Caco-2 (cell line): ENCODE measurements at regions not wholly inside any gene's neighbourhood (a gene's known extent, or its start where the extent isn't known, plus 50 kb on each side); places are given as distances from the start of the nearest gene placed in this dataset.

ENCODE experiments used
- BruUV-seq: library from RNA; stranded (reverse); fragments of 400-500 nt; replicated peaks from 2 replicates; lab custom pipeline; 2021; lab: Mats Ljungman, UMichigan
- CTCF ChIA-PET: fragments of 300-600 bp; sonication (Branson Sonifier 250); formaldehyde crosslinking; loops from one replicate; lab custom pipeline; 2022; ENCODE audit warnings: antibody characterized with exemption; lab: Charles Lee
- POLR2A ChIA-PET: fragments of 300-600 bp; sonication (Branson Sonifier 250); formaldehyde crosslinking; loops from one replicate; lab custom pipeline; 2022; ENCODE audit warnings: antibody characterized with exemption; lab: Charles Lee
- DNase-seq, 2 experiments: peaks; one replicate each; pipeline versions ENCODE4 v3.0.0 to v3.0.0-alpha.2; 2020 to 2022
- H3K27me3 ChIP-seq: replicated peaks from 2 replicates; pipeline ENCODE4 v1.6.0; 2011; ENCODE audit warnings: low read length; ENCODE audit not compliant: control insufficient read depth, insufficient read depth
- H3K36me3 ChIP-seq: 2 replicates; pipeline ENCODE4 v1.5.1; 2011; ENCODE audit warnings: low read length; ENCODE audit not compliant: control insufficient read depth, insufficient read depth
- H3K4me1 ChIP-seq: fragments of 250-450 bp; sonication (Bioruptor Pico); 2 replicates; pipeline ENCODE4 v1.5.1; 2020; ENCODE audit warnings: mild to moderate bottlenecking
- H3K4me3 ChIP-seq: 2 replicates; pipeline ENCODE4 v1.5.1; 2011; ENCODE audit warnings: low read depth, mild to moderate bottlenecking, control low read depth, low read length
- H3K9me3 ChIP-seq: fragments of 250-450 bp; sonication (Bioruptor Pico); 2 replicates; pipeline ENCODE4 v1.5.1; 2020; ENCODE audit warnings: mild to moderate bottlenecking, moderate library complexity
- H3K27ac Mint-ChIP-seq: one replicate; pipeline ENCODE4 v1.8.0; 2022; ENCODE audit warnings: mixed read lengths; ENCODE audit not compliant: unreplicated experiment
- H3K27me3 Mint-ChIP-seq: one replicate; pipeline ENCODE4 v1.8.0; 2022; ENCODE audit warnings: mixed read lengths; ENCODE audit not compliant: insufficient read depth, unreplicated experiment
- H3K36me3 Mint-ChIP-seq: one replicate; pipeline ENCODE4 v1.8.0; 2022; ENCODE audit warnings: mild to moderate bottlenecking, mixed read lengths; ENCODE audit not compliant: insufficient read depth, unreplicated experiment
- H3K4me1 Mint-ChIP-seq: one replicate; pipeline ENCODE4 v1.8.0; 2022; ENCODE audit warnings: low read depth, mixed read lengths; ENCODE audit not compliant: unreplicated experiment
- H3K4me3 Mint-ChIP-seq: one replicate; pipeline ENCODE4 v1.8.0; 2022; ENCODE audit warnings: mild to moderate bottlenecking, moderate library complexity, mixed read lengths; ENCODE audit not compliant: unreplicated experiment
- H3K9me3 Mint-ChIP-seq: one replicate; pipeline ENCODE4 v1.8.0; 2022; ENCODE audit warnings: mixed read lengths; ENCODE audit not compliant: unreplicated experiment
- intact Hi-C: fragments of 100-400 bp; cut with micrococcal nuclease; formaldehyde crosslinking; loops from one replicate; pipeline ENCODE4 v1.10.0; 2022; ENCODE audit not compliant: unreplicated experiment
- TF ChIP-seq, protein P1 (sequence below), 2 experiments: fragments of 200-600 bp in 1 of 2; IDR thresholded peaks; 1 replicate in 1 of 2; 2 replicates in 1 of 2; pipeline versions ENCODE4 v1.5.1 to v1.8.0; 2011 to 2022; ENCODE audit warnings: antibody characterized with exemption in 1 of 2, control low read depth in 1 of 2, inconsistent platforms in 1 of 2, low read depth in 1 of 2, low read length in 1 of 2, mild to moderate bottlenecking in 1 of 2, moderate library complexity in 1 of 2; ENCODE audit not compliant: insufficient read depth in 1 of 2, severe bottlenecking in 1 of 2, unreplicated experiment in 1 of 2

GRCh38 chr21:34222031-34222335 lies 141.8 kb upstream of the KCNE2 start:
- CTCF ChIA-PET, result no interaction called here
- intact Hi-C loops, result no loop called here
- H3K4me3 ChIP-seq, result no peak overlapping the region

DNA sequence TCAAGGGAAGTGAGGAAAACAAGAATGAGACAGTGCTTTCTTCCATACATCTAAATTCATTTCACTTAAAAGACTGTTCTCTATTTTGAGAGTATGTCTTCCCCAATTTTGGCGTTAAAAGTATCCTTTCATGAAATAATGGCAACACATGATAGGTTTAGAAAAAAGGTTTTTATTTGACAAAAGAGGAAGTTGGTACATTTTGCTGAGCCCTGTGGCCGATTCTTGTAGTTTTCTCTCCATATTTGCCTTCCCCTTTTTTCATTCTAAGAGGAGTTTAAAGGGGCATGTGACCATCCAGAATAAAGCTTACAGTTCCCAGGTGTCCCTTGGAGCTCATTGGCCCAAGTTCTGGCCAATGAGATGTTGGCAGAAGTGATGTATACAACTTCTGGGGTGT lies 140.4 kb upstream of the KCNE2 start:
- H3K36me3 Mint-ChIP-seq, result no peaks in the 10 kb centered on the region
- H3K27ac Mint-ChIP-seq, result no peak overlapping the region
- H3K27me3 Mint-ChIP-seq, result no peaks in the 10 kb centered on the region
- DNase-seq, result no peak
- no peaks in the 10 kb centered on the region for H3K9me3 Mint-ChIP-seq
- intact Hi-C loops, result no loop called here
- no TSS peak for BruUV-seq
- CTCF ChIA-PET, result no interaction called here
- H3K36me3 ChIP-seq, result no peaks in the 10 kb centered on the region
- H3K4me3 Mint-ChIP-seq, result no peak overlapping the region
- no peaks in the 10 kb centered on the region for H3K4me1 ChIP-seq
- H3K27me3 ChIP-seq, result no peaks in the 10 kb centered on the region
- TF ChIP-seq, protein P1, sequence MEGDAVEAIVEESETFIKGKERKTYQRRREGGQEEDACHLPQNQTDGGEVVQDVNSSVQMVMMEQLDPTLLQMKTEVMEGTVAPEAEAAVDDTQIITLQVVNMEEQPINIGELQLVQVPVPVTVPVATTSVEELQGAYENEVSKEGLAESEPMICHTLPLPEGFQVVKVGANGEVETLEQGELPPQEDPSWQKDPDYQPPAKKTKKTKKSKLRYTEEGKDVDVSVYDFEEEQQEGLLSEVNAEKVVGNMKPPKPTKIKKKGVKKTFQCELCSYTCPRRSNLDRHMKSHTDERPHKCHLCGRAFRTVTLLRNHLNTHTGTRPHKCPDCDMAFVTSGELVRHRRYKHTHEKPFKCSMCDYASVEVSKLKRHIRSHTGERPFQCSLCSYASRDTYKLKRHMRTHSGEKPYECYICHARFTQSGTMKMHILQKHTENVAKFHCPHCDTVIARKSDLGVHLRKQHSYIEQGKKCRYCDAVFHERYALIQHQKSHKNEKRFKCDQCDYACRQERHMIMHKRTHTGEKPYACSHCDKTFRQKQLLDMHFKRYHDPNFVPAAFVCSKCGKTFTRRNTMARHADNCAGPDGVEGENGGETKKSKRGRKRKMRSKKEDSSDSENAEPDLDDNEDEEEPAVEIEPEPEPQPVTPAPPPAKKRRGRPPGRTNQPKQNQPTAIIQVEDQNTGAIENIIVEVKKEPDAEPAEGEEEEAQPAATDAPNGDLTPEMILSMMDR (IDR thresholded peaks at IDR 0.05; ENCODE audit: insufficient read depth in 1 of 2, low read depth in 1 of 2, low read length in 1 of 2, severe bottlenecking in 1 of 2, unreplicated experiment in 1 of 2), result no peak
- no peak overlapping the region for H3K4me3 ChIP-seq
- no peaks in the 10 kb centered on the region for H3K9me3 ChIP-seq
- POLR2A ChIA-PET, result no interaction called here
- H3K4me1 Mint-ChIP-seq, result no peaks in the 10 kb centered on the region

More at GRCh38 chr21:34222031-34222335, 141.8 kb upstream of the KCNE2 start:
- Histone ChIP-seq H3K27me3 (no peaks in the 10 kb centered on the region), H3K4me1 (no peaks in the 10 kb centered on the region), H3K9me3 (no peaks in the 10 kb centered on the region), H3K36me3 (no peaks in the 10 kb centered on the region)
- Mint-ChIP-seq H3K9me3 (no peaks in the 10 kb centered on the region), H3K27me3 (no peaks in the 10 kb centered on the region), H3K4me3 (no peak overlapping the region), H3K27ac (no peak overlapping the region), H3K4me1 (no peaks in the 10 kb centered on the region), H3K36me3 (no peaks in the 10 kb centered on the region)
- TF ChIP-seq, protein P1 (IDR thresholded peaks at IDR 0.05; ENCODE audit: insufficient read depth in 1 of 2, low read depth in 1 of 2, low read length in 1 of 2, severe bottlenecking in 1 of 2, unreplicated experiment in 1 of 2), result no peak
- BruUV-seq, result no TSS peak
- no peak for DNase-seq
- POLR2A ChIA-PET, result no interaction called here

- no peak for DNase-seq
- H3K4me3 ChIP-seq, result no peak overlapping the region
- Mint-ChIP-seq H3K9me3 (no peaks in the 10 kb centered on the region), H3K27me3 (no peaks in the 10 kb centered on the region), H3K36me3 (no peaks in the 10 kb centered on the region), H3K4me3 (no peak overlapping the region), H3K27ac (no peak overlapping the region), H3K4me1 (no peaks in the 10 kb centered on the region)
- no peaks in the 10 kb centered on the region for H3K27me3 ChIP-seq
- H3K9me3 ChIP-seq, result no peaks in the 10 kb centered on the region
- no peaks in the 10 kb centered on the region for H3K36me3 ChIP-seq
- BruUV-seq, result no TSS peak
- H3K4me1 ChIP-seq, result no peaks in the 10 kb centered on the region
- ChIA-PET CTCF (no interaction called here), POLR2A (no interaction called here)
- intact Hi-C loops, result no loop called here
- TF ChIP-seq, protein P1 (IDR thresholded peaks at IDR 0.05; ENCODE audit: insufficient read depth in 1 of 2, low read depth in 1 of 2, low read length in 1 of 2, severe bottlenecking in 1 of 2, unreplicated experiment in 1 of 2), result no peak
Measured at GRCh38 chr21:34227386-34227852, 136.4 kb upstream of the KCNE2 start.
